ENCODE measurements at regions not wholly inside any gene's neighbourhood (a gene's known extent, or its start where the extent isn't known, plus 50 kb on each side); places are given as distances from the start of the nearest gene placed in this dataset.

GRCh38 chr6:119881416-119881815, 531.9 kb upstream of the MAN1A1 start:
- Histone ChIP-seq H3K4ac (replicated peaks; ENCODE audit: insufficient read length, low read depth, low read length) (no peak overlapping the region), H2BK20ac (ENCODE audit: low read length) (no peak overlapping the region), H2AFZ (ENCODE audit: low read length) (no peak overlapping the region), H3K36me3 (ENCODE audit: control insufficient read depth in 2 of 4, insufficient read depth in 4 of 4, low read length in 3 of 4) (no peaks in the 10 kb centered on the region), H3K18ac (ENCODE audit: extremely low read depth, low read length) (no peak overlapping the region), H2AK5ac (ENCODE audit: low read depth, low read length) (no peak overlapping the region), H4K20me1 (replicated peaks in 1 of 2; ENCODE audit: control insufficient read depth in 1 of 2, insufficient read depth in 2 of 2, low read length in 2 of 2) (no peaks in the 10 kb centered on the region), H4K5ac (ENCODE audit: insufficient read length, low read depth, low read length) (no peak overlapping the region), H2BK15ac (ENCODE audit: low read length) (no peak overlapping the region), H3K9me3 (ENCODE audit: insufficient read depth in 2 of 2, low read depth in 1 of 2, low read length in 1 of 2) (no peaks in the 10 kb centered on the region), H3K23me2 (ENCODE audit: low read depth, low read length) (no peaks in the 10 kb centered on the region), H3K79me2 (ENCODE audit: control insufficient read depth in 1 of 2, insufficient read depth in 2 of 2, low read length in 2 of 2) (no peaks in the 10 kb centered on the region), H3K4me1 (replicated peaks in 1 of 4; ENCODE audit: control insufficient read depth in 3 of 4, insufficient read depth in 4 of 4, low read length in 3 of 4) (no peaks in the 10 kb centered on the region), H2BK12ac (ENCODE audit: low read depth, low read length) (no peak overlapping the region), H2BK120ac (replicated peaks; ENCODE audit: low read depth, low read length) (no peak overlapping the region), H3K4me3 (ENCODE audit: extremely low read depth in 1 of 4, insufficient read depth in 2 of 4, low read depth in 3 of 4, low read length in 4 of 4) (no peak overlapping the region), H3K27me3 (replicated peaks in 1 of 4; ENCODE audit: control insufficient read depth in 3 of 4, extremely low read depth in 1 of 4, insufficient read depth in 3 of 4, low read length in 3 of 4) (no peaks in the 10 kb centered on the region), H3K4me2 (ENCODE audit: insufficient read depth in 1 of 2, low read depth in 2 of 2, low read length in 2 of 2) (no peak overlapping the region), H3K14ac (ENCODE audit: insufficient read length) (no peak overlapping the region), H4K91ac (replicated peaks; ENCODE audit: insufficient read length, low read length) (no peak overlapping the region), H3K79me1 (ENCODE audit: low read depth, low read length) (no peaks in the 10 kb centered on the region), H3K9ac (replicated peaks in 1 of 4; ENCODE audit: extremely low read depth in 1 of 4, low read depth in 3 of 4, low read length in 3 of 4) (no peak overlapping the region), H3K27ac (ENCODE audit: low read depth, low read length) (no peak overlapping the region), H2BK5ac (ENCODE audit: low read depth, low read length) (no peak overlapping the region), H3K56ac (replicated peaks; ENCODE audit: insufficient read length, low read depth, low read length) (no peak overlapping the region), H3K23ac (ENCODE audit: insufficient read length) (no peak overlapping the region), H4K8ac (ENCODE audit: extremely low read depth, insufficient read depth, low read length) (no peak overlapping the region)
- DNase-seq (ENCODE audit: low read depth in 1 of 2, low spot score in 2 of 2) (no peak), FAIRE-seq (no peak)
- WGBS, 2 experiments (ENCODE audit: extremely low coverage in 1 of 2, insufficient coverage in 1 of 2, insufficient read length in 1 of 2, insufficient replicate concordance in 2 of 2, low coverage in 1 of 2, low lambda C conversion rate in 2 of 2, missing lambda C conversion rate in 1 of 2), result 100% methylated on average over 1 of the region's 1 CpG; no CpG with 5 or more reads in 1 of the 2 experiments
- CTCF ChIA-PET (ENCODE audit: partially characterized antibody), result interaction anchor here (0.8 kb wide), 1 partner anchor 98 kb away, joined by 3 read pairs; no protein-coding TSS in a partner anchor
- POLR2A ChIA-PET (ENCODE audit: partially characterized antibody), result no interaction called here
- TF ChIP-seq TAF7 (optimal IDR thresholded peaks at IDR 0.05; ENCODE audit: borderline replicate concordance, low read depth, low read length) (no peak), CEBPB (IDR thresholded peaks at IDR 0.05; ENCODE audit: low read depth, low read length) (no peak), USF2 (IDR thresholded peaks at IDR 0.05; ENCODE audit: low read length) (no peak), BRCA1 (IDR thresholded peaks at IDR 0.05; ENCODE audit: low read depth, low read length) (no peak), SIX5 (IDR thresholded peaks at IDR 0.05; ENCODE audit: low read depth, low read length) (no peak), POU5F1 (IDR thresholded peaks at IDR 0.05; ENCODE audit: low read depth, low read length) (no peak), HDAC2 (IDR thresholded peaks at IDR 0.05; ENCODE audit: borderline replicate concordance in 1 of 2, low read depth in 2 of 2, low read length in 2 of 2) (no peak), CHD1 (IDR thresholded peaks at IDR 0.05; ENCODE audit: low read depth, low read length) (no peak), TCF12 (IDR thresholded peaks at IDR 0.05; ENCODE audit: low read depth, low read length) (no peak), SRF (IDR thresholded peaks at IDR 0.05; ENCODE audit: low read depth, low read length) (no peak), JUND (IDR thresholded peaks at IDR 0.05; ENCODE audit: low read length) (no peak), NRF1 (IDR thresholded peaks at IDR 0.05; ENCODE audit: low read depth, low read length) (no peak), POLR2A (IDR thresholded peaks at IDR 0.05; ENCODE audit: control extremely low read depth in 1 of 2, low read depth in 2 of 2, low read length in 2 of 2) (no peak), SIN3A (conservative IDR thresholded peaks at IDR 0.05 in 1 of 2, IDR thresholded peaks at IDR 0.05 in 1 of 2; ENCODE audit: low read depth in 1 of 2, low read length in 2 of 2) (no peak), CTBP2 (IDR thresholded peaks at IDR 0.05; ENCODE audit: borderline replicate concordance, insufficient read depth, insufficient read length, low read length) (no peak)
